Erythroblast (primary cell): ENCODE measurements at regions not wholly inside any gene's neighbourhood (a gene's known extent, or its start where the extent isn't known, plus 50 kb on each side); places are given as distances from the start of the nearest gene placed in this dataset.
A peak's percentile ranks its signal among the peaks of the same experiment; 100 is the strongest.

Experiments
- DNase-seq, 2 experiments: peaks; one replicate each; lab custom pipeline; 2025; lab: John Stamatoyannopoulos, UW
- GATA1 ChIP-seq: IDR thresholded peaks from 2 replicates; pipeline ENCODE4 v1.6.1; 2011; ENCODE audit warnings: low read depth, mild to moderate bottlenecking, control low read depth, low read length, moderate library complexity
- POLR2A ChIP-seq: IDR thresholded peaks from 2 replicates; pipeline ENCODE4 v1.6.1; 2011; ENCODE audit warnings: mild to moderate bottlenecking, low read length

DNA sequence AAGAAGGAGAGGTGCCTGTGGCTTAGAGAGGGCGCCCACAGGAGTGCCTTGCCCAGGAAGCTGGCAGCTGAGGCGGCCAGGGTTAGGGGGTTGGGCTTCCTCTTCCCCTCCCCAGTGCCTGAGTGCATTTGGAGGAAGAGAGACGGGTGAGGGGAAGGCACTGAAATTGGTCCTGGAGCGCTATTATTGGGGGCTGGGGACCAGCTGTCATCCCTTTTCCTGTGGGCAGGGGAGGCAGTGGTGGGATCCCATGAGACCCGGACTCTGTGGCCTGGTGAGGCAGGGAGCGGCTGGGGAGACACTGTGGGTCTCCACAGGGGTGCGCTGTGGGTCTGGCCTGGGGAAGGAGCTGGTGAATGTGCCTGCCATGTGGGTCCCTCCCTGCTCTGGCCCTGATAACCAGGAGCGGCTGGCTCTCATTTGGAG is 259.7 kb downstream of the SEC14L1 start:
- DNase-seq = peak; percentile 69 to 71
- TF ChIP-seq GATA1 (no peak), POLR2A (no peak)

DNA sequence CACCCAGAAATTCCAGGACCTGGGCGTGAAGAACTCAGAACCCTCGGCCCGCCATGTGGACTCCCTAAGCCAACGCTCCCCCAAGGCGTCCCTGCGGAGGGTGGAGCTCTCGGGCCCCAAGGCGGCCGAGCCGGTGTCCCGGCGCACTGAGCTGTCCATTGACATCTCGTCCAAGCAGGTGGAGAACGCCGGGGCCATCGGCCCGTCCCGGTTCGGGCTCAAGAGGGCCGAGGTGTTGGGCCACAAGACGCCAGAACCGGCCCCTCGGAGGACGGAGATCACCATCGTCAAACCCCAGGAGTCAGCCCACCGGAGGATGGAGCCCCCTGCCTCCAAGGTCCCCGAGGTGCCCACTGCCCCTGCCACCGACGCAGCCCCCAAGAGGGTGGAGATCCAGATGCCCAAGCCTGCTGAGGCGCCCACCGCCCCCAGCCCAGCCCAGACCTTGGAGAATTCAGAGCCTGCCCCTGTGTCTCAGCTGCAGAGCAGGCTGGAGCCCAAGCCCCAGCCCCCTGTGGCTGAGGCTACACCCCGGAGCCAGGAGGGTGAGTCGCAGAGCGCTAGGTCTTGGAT is 261.5 kb downstream of the SEC14L1 start:
- TF ChIP-seq GATA1 = no peak
- TF ChIP-seq POLR2A = no peak

DNA sequence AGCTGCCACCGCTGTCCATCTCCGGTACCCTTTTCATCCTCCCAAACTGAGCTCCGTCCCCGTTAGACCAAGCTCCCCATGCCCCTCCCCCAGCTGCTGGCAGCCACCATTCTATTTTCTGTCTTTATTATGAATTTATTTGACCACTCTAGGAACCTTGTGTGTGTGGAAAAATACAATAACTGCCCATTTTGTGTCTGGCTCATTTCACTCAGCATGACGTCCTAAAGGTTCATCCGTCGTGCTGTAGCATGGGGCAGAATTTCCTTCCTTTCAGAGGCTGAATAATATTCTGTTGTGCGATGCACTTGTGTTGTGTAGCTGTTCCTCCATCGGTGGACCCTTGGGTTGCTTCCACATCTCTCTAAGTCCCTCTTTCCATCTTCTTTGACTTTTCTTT is 263.1 kb downstream of the SEC14L1 start:
- no peak for TF ChIP-seq GATA1
- no peak for TF ChIP-seq POLR2A
- no peak for DNase-seq

More for the DNA sequence above, 261.5 kb downstream of the SEC14L1 start:
- no peak for DNase-seq

GRCh38 chr17:77404812-77405581 is 264.2 kb downstream of the SEC14L1 start:
- no peak for TF ChIP-seq POLR2A
- no peak for TF ChIP-seq GATA1
- DNase-seq = no peak

- no peak for DNase-seq
- TF ChIP-seq GATA1 = no peak
Measured at GRCh38 chr17:77405867-77406732, 265.3 kb downstream of the SEC14L1 start.

- no peak for DNase-seq
- no peak for TF ChIP-seq GATA1
- TF ChIP-seq POLR2A = no peak
Measured at GRCh38 chr17:77407321-77408277, 266.8 kb downstream of the SEC14L1 start.

- no peak for DNase-seq
- TF ChIP-seq GATA1 (no peak), POLR2A (no peak)
Measured at GRCh38 chr17:77408284-77408683, 267.5 kb downstream of the SEC14L1 start.

- DNase-seq = no peak
- TF ChIP-seq GATA1 = no peak
- no peak for TF ChIP-seq POLR2A
Measured at GRCh38 chr17:77409282-77410161, 268.8 kb downstream of the SEC14L1 start.

DNA sequence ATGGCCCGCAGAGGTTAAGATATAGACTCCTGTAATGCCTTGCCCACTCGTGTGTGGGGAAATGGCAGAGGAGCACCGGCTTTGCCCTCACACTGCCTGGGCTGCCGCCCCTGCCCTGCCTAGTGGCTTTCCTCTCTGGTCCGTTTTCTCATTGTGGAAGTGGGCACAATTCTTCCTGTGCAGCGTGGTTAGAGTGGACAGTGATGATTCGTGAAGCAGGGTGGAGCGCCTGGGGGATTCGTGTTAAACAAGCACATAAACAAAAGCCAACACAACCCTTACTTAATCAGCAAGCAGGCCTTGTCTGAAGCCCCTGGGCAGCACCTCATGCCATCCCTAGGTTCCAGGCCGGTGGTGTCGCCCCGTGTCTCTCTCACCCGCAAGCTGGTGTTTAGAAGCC is 269.7 kb downstream of the SEC14L1 start:
- TF ChIP-seq POLR2A (no peak), GATA1 (no peak)
- no peak for DNase-seq

GRCh38 chr17:77414811-77415400 is 274.1 kb downstream of the SEC14L1 start:
- DNase-seq = no peak
- TF ChIP-seq POLR2A = no peak
- TF ChIP-seq GATA1 = no peak

DNA sequence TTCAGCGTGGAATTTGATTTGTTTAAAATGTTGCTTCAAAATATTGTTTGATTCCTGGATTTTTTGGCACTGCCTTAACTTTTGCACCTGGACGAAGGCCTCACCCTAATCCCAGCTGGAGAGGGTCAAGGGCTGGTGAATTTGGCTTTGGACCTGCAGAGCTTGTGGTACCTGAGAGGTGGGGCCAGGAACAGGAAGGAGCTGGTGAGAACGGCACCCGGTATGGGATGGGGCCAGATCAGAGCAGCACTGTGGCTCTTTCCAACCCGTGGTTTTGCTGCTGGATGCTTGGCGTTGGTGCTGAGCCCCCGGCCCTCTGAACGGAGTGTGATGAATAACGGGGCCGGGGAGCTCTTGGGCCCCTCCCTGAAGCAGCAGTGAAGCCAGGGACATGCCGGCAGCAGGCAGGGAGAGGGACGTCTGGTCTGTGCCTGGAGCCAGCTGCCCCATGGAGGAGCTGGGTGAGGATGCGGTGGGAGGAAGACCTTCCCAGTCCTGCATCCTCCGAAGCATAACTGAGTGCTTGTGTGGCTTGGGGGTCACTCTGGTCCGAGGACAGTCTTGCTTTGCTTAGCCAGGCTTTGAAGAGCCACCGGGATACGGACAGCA is 275.4 kb downstream of the SEC14L1 start:
- DNase-seq = no peak
- TF ChIP-seq GATA1 = no peak
- TF ChIP-seq POLR2A = no peak

DNA sequence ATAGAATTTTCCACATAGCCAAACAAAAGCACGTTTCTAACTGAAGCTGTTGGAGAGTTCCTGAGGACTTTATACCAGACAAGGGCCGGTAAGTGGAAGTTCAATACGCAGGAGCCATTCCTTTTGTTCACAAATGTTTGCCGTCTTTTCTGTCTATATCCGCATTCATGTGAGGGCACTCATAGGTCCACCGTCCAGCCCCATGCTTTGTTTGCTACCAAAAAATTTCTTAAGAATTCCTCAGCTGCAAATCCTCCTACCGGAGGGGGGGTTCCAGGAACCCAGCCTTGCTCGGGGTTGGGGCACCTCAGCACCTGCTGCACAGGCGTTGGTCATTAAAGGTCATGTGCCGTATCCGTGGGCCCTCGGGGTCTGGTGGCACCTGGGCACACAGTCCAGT is 276.8 kb downstream of the SEC14L1 start:
- DNase-seq = no peak
- no peak for TF ChIP-seq GATA1
- TF ChIP-seq POLR2A = no peak
